ENCODE measurements at regions not wholly inside any gene's neighbourhood (a gene's known extent, or its start where the extent isn't known, plus 50 kb on each side); places are given as distances from the start of the nearest gene placed in this dataset.
A peak's percentile ranks its signal among the peaks of the same experiment; 100 is the strongest.
"Not testable (repeated sequence)": the region's sequence is repeated elsewhere in the genome, so short reads cannot be mapped to it uniquely, and the experiment has no call there.

DNA sequence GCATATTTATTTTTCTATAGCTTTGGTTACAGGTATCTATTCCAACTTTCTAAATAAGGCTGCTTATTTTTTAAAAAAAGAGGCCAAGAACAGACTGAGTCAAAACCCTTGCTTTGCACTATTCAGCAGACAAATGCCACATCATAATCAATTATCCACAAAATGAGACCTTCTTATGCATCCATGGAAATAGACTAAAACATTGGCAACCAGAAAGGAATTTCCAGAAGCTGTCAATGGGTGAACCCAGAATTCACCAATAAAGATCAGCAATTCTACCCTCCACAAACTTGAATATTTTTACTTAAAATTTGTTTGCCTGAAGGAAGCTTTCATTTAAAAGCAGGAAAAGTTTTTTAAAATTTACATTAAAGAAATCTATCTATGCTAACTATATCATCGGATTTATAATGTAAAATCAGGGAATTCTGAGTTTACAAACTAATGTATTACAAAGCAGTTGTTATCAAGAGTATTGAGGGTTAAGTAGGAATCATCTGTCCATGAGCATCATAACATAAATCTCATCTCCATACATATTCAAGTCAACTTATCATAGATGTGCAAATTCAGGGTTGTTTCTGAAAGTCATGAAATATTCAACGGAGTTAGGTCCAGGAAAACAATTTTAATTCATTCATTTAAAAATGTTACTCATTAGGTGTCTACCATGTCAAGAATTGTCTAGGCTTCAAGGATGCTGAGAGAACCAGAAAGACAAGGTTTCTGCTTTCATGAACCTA lies 548.0 kb downstream of the SATB2 start:
- no peak for DNase-seq

DNA sequence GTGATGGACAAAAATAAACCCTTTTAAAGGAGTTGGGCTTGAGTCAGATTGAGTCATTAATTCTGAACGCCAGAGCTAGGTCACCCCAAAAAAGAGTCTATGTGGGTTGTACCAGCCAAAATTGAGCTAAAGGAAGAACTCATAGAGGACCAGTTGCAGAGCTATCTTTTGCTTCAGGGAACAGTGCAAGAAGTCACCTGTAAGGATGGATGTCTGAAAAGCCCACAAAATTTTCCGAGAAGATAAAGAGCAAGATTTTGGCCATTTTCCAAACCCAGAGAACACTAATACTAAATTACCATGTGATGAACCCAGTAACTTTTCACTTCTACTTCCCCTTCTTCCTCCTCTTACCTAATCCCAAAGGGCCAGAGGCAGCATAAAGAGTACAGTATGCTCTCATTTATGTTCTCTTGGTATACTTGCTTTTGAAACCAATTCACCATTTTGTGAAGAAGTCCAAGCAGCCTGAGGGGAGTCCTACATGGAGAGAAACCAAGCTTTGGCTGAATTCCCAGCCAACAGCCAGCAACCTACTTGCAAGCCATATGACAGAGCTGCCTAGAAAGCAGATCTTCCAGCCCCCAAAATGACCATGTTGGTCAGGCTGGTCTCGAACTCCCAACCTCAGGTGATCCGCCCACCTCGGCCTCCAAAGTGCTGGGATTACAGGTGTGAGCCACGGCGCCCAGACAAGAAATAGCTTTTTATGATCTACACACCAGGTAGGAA lies 551.7 kb downstream of the SATB2 start:
- no peak for DNase-seq

DNA sequence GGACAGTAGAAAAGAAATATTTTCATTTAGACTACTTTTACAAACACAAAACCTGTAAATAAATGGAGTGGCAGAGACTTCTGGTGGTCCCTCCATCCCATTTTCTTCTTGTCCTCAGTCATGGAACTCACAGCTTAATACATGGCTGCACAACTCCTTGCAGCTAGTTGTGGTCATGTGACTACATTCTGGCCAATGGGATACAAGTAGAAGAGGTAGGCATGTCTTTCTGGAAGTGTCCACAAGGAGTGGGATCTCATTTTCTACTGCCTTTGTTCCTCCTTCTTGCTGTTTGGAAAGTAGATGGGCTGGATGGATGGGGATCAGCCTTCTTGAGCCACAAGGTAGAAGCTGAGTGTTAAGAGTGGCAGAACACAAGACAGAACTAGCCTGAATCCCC lies 555.8 kb downstream of the SATB2 start:
- DNase-seq, result no peak

DNA sequence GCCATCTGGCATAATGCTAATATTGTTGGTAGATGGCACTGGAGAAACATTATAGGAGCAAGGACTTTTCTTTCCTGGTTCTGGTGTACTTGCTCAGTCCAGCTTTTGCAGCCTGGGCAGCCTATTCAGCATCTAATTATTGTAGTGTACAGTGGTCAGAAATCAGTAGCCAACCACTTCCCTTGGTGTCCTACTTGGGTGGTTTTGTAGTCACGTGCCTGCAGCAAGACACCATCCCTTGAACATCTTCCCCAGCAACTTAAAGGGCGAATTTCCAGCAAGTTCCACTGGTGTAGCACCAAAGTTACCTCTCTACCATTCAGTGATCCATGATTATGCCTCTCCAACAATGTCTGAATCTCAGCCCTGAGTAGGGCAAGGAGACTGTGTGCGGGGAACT lies 557.6 kb downstream of the SATB2 start:
- no peak for DNase-seq

DNA sequence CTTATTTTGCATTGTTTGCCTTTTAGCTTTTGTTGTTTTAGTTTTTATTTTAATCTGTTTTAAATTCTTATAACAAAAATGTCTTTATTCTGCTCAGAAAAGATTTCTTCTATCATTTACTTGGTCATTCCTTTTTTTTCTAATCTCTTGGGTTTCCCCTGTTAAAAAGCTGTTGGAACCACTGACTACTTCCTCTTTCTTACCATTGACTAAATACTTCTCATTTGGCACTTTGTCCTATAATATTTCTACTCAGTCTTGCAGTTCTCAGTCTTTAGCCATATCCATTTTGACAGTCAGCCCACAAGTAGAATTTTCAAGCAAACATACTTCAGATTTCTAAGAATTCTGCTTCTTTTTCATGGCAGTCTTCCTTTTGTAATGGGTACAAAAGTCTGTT lies 567.2 kb downstream of the SATB2 start:
- peak; percentile 1 for DNase-seq

DNA sequence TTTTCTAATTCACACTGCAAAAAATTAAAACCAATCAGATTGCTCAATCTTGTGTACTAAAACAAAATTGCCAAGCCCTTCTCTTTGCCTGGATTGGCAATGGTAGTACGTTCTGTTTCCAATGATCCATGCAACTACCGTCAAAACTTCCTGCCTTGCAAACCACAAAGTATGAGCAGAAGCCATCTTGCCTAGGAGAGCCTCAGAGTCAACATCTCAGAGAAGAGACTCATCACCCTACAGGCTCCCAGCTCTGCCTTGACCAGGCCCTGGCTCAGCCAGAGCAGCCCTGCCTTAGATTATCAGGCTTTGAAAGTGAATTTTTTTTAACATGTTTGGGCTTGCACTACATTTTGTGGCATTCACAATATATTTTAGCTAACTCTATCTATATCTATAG lies 574.1 kb downstream of the SATB2 start:
- no peak for DNase-seq

DNA sequence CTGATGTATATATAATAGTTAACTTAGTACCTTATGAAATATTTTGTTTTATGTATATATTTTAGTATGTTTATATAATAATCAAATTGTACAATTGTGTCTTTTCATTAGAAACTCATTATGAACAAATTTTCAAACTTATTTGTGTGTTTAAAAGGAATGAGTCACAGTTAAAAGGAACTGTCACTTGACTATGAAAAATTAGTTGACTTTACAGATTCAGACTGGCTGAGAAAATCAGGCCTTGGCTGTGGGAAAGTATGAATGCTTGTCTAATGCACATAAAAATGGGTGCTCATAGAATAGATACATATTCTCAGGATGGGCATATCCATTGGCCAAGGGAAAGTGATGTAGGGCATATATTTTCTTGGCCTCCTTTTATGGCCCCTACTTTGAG lies 576.8 kb downstream of the SATB2 start:
- no peak for DNase-seq

DNA sequence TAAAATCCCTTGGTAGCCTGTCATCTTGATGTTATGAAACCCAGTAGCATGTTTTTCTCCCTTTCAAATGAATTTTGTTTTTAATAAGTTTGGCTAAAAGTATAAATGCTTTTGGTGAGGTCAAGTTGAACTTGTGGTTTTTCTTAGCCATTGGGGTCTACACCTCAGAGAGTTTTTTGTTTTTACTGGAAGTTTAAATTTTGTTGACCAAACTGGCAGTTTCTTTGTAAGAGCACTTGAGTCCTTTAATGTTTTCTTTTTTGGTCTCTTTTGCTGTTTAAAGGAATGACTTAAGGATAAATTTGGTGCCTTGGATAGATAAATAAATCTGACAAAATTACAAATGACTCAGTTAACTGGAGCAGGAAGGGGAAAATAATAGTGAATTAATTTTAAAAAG lies 577.3 kb downstream of the SATB2 start:
- DNase-seq, result no peak

DNA sequence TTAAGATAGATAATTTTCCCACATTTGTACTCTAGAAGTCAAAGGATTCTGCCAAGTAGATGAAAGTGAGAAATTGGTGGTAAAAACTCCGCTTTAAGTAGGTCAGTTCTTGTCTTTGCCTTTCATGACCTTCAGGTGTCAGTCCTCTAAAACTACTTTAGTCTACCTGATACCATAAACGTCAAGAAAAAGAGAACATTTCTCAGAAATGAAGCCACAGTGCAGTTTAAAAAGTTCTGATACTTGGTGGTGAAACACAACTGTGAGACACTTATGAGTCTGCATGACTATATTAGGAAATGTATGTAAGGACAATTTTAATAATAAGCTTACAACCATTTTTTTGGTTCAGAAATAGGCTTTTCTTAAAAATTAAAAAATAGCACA lies 583.3 kb downstream of the SATB2 start:
- no peak for DNase-seq

DNA sequence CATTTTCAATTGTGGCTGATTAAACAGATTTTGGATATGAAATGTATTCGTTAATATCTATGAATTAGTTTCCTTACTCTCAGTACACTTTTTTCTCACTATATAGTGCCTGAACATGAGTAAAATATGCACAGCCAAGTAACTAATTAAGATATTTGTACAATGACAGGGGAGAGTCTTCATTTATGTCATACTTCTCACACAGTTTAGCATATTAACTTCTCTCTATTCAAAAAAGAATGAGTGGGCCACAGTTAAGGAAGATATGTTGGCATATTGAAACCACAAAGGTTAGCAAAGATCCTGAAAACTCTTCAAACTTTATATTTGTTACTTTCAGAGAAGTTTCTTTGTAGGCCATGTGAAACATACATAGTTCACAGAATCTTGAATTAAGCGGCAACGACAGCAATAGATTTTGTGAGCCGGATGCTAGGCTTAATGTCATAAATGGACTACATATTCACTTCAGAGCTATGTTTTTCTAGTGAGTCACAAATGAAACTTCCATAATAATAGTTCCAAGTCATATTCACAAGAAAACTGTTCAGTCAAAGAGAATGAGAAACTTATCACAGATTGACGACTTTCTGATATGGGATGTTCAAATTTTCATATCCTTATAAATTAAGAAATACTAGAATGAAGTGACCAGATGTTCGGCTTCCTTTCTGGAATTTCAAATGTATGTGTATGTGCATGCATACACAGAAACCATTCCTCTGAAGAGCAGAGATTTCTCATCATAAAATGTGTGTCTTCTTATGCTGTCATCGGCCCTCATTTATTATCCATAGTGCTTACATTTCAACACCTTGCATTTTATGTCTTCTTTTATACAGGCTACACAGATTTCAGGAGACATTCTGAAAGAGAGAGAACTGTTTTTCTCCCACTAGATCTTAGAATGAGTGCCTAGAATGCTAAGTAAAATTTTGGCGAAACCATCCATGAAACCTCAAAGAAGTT lies 584.0 kb downstream of the SATB2 start:
- DNase-seq, result no peak

DNA sequence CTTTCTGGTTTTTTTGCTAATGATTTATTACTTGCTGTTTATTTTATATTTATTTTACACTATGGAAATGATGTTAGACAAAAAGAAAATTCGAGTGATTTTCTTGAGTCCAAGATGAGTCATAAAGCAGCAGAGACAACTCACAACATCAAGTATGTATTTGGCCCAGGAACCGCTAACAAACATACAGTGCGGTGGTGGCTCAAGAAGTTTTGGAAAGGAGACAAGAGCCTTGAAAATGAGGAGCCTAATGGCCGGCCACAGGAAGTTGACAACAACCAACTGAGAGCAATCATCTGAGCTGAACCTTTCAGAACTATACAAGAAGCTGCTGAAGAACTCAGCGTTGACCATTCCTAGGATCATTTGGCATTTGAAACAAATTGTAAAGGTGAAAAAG lies 594.1 kb downstream of the SATB2 start:
- DNase-seq, result no peak

DNA sequence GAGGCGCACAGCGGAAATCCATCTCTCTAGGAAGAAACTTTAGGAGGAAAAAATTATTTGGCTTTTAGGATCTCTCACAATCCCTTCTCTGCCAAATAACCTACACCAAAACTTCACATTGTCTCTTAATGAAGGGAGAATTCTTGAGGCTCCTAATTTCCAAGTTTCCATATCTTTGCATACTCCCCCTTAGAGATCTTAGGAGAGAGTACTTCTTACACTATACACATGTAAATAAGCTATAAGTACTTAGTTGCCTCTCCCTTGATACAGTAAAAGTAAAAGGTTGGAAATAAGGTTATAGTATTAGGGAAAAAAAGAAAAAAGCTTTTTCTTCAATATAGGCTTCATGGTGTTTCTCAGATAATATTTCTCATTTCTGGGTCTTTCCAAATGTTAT lies 596.7 kb downstream of the SATB2 start:
- no peak for DNase-seq

DNA sequence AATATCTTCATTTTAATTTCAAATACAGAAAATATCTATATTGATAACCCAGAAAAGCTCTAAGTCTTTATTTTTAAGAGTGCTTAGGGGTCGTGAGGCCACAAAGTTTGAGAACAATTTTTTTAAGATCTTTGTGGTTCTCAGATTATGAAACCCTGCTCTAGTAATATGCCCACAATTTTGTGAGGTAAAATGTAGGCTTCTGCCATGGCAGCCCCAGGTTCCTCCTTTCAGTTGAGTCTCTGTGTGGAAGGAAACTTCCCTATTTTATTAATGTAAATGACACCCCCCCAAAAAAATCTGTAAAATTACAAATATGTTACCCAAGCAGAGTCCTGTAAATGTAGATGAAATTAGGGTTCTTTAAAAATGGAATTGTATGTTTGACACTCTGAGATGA lies 600.5 kb downstream of the SATB2 start:
- DNase-seq, result peak; percentile 4

DNA sequence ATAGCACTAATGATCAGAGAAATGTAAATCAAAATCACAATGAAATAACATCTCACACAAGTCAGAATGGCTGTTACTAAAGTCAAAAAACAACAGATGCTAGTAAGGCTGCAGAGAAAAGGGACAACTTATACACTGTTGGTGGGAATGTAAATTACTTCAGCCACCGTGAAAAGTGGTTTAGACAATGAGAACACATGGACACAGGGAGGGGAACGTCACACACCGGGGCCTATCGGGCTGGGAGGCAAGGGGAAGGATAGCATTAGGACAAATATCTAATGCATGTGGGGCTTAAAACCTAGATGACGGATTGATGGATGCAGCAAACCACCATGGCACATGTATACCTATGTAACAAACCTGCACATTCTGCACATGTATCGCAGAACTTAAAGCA lies 602.0 kb downstream of the SATB2 start:
- not testable (repeated sequence) for DNase-seq

DNA sequence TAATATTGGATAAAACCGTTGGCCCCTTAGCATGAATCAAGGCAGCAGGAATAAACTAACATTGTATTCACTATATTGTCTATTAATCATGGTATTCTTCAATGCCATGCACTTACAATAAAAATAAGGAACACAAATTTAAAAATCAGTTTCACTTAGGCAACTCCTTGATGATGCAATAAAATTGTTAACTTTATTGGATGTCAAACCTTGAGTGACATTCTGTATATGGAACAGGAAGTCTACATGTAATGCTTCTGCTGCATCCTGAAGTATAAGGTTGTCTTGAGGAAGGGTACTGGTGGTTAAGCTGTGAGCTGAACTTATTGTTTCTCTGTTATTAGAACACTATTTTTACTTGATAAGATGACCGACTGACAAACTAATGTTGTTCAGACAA lies 605.5 kb downstream of the SATB2 start:
- DNase-seq, result no peak

DNA sequence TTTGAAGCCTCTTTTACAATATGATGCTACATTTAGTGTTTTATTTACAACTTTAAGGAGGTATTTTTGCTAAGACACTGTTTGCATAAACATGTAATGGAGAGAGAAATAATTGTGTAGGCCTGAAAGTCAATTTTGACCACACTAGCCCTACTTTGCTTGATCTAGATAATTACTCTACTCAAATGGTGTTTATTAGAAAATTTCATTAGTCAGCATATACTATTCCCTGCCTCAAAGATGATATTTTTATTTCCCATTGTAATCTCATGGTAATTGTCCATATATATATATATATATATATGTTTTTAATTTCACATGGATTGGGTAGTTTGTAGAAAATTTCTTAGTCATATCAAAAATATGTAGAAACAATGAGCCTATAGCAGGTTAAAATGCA lies 632.2 kb downstream of the SATB2 start:
- no peak for DNase-seq

DNA sequence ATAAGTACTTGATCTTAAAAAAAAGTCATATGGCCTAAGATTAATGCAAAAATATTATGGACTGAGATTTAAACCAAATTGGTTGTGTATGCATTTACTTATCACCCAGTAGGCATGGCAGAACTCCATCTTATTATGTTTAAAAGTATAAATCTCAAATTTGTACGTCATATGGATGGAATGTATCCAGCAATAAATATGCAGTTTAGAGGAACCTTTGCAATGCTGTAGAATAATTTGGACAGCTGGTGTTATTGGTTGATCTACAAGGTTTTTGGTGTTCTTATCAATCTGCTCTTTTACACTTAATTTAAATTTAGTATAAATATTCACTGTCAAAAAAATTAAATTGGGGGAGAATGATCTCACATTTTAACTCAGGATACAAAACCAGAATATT lies 640.2 kb downstream of the SATB2 start:
- no peak for DNase-seq

DNA sequence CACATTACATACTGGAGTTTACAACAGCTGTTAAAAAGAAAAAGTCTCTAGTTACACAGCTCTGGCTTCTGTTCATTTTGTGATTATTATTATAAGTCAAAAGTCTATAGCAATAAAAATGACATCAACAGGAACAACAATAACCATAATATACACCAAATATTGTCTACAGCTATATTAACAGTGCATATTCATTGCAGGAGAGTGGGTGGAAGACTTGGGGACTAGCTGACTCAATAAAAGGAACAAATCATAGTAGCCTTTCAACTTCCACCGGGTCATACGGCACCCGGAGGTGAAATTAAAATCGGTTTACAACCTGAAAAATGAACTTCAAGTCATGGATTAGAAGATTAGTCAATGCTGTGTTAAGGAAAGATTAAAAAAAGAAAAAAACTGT lies 642.1 kb downstream of the SATB2 start:
- DNase-seq, result no peak

DNA sequence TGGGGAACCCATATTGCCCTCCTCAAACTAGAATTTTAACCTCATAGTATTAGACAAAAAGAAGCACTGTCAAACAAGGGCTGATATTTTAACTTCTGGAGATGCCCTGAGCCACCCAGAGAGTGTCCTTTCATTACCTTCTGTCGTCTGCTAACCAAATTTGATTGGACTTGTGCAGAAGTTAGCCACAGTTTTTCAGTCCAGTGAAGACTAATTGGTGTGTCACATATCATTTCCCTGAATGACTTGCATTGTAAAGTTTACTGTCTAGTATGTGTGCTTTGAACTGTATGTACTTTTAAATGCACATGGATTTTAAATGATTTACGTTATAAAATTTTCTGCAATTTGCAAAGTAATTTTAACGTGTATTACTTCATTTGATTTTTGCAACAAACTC lies 646.5 kb downstream of the SATB2 start:
- DNase-seq, result no peak

DNA sequence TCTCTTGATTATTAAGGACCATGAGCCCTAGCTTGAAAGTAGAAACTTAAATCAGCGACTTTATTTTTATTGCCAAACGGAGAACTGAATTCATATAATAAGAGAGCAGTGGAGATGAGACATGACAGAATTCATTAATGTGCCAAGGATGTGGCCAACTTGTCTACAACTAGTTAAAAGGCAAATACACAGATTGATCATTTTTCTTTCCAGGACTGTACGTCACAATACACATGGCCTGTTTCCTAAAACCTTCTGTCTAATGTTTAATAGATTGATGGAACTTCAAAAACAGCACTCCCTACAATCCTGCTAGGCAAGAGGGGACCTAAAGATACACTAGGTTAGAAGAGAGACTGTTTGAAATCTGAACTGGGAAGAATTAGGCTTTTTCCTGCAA lies 647.8 kb downstream of the SATB2 start:
- no peak for DNase-seq

DNA sequence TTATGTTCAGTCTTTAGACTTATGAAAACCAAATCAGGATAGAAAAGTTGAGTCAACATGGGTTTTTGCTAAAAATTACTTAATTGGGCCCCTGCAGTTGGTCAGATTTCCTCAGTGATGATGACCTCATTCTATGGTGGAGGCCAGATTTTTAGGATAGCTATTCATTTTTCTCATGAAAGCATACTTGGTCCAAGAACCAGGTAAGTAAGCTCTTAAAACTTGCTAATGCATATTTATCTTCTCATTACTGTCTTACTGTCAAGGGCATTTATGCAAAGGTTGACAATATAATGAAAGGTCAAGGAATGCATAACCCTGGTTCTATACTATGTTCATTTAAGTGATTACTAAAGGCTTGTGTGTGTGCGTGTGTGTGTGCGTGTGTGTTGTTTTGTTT lies 650.6 kb downstream of the SATB2 start:
- no peak for DNase-seq

DNA sequence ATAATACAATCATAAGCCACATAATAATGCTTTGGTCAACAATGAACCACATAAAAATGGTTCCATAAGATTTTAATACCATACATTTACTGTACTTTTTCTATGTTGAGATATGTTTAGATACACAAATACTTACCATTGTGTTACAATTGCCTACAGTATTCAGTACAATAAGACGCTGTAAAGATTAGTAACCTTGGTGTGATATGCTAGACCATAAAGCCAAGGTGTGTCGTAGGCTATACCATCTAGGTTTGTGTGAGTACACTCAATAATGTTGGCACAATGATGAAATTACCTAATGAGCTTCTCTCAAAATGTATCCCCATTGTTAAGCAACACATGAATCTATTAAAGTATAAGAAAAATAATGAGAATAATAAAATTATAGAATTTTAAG lies 662.3 kb downstream of the SATB2 start:
- no peak for DNase-seq

DNA sequence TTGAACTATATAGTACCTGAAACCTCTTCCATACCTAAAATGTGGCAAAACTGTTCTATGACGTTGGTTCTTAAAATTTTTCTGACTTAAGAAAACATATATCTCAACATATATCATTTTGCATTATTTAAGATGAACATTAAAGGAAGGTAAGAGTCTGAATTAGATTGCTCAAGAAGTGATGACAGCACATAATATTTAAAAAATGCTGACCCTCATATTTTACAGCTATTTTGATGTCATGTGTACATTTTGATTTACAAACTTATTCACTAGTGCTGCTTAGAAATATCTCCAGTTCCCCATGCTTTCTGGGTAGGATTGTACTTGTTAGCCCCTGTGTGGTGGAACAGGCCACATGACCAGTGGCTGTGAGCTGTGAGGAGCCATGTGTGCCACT lies 666.1 kb downstream of the SATB2 start:
- no peak for DNase-seq

DNA sequence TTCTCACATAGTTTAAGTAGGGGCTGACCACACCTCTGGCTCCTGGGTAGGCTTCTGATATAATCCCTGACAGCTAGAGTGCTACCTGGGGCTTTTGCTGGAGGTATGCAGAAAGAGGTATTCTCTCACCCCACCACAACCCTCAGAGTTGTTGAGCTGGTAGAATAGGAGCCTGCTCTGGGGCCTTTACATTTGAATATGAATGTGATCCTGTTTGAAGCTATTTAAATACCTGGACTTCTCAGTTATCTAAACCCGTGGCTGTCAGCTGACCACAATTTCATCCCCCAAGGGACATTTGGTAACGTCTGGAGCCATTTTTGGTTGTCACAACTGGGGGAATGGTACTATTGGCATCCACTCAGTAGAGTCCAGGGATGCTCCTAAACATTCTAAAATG lies 669.1 kb downstream of the SATB2 start:
- DNase-seq, result no peak
